Effector memory CD4-positive, alpha-beta T cell (primary cell): ENCODE measurements at regions not wholly inside any gene's neighbourhood (a gene's known extent, or its start where the extent isn't known, plus 50 kb on each side); places are given as distances from the start of the nearest gene placed in this dataset.

ENCODE experiments used
- DNase-seq, 3 donors: peaks; one replicate each; pipeline ENCODE4 v3.0.0-alpha.2; 2020
- H3K27ac ChIP-seq: 2 replicates; pipeline ENCODE4 v1.7.0; 2013; ENCODE audit warnings: mild to moderate bottlenecking, low read length, moderate library complexity; ENCODE audit not compliant: insufficient read depth, poor library complexity, severe bottlenecking
- H3K27me3 ChIP-seq: replicated peaks from 2 replicates; pipeline ENCODE4 v1.7.0; 2013; ENCODE audit warnings: mild to moderate bottlenecking, low read length; ENCODE audit not compliant: insufficient read depth, control insufficient read depth, poor library complexity, severe bottlenecking
- H3K36me3 ChIP-seq: 2 replicates; pipeline ENCODE4 v1.7.0; 2013; ENCODE audit warnings: mild to moderate bottlenecking, low read length, moderate library complexity; ENCODE audit not compliant: control insufficient read depth, insufficient read depth
- H3K4me1 ChIP-seq: 2 replicates; pipeline ENCODE4 v1.7.0; 2013; ENCODE audit warnings: low read length, mild to moderate bottlenecking; ENCODE audit not compliant: control insufficient read depth, insufficient read depth, poor library complexity, severe bottlenecking
- H3K4me3 ChIP-seq: 2 replicates; pipeline ENCODE4 v1.7.0; 2013; ENCODE audit warnings: low read length, low read depth, mild to moderate bottlenecking; ENCODE audit not compliant: insufficient read depth, poor library complexity, severe bottlenecking
- H3K9me3 ChIP-seq: 2 replicates; pipeline ENCODE4 v1.7.0; 2013; ENCODE audit warnings: mild to moderate bottlenecking, low read length, moderate library complexity; ENCODE audit not compliant: control insufficient read depth

GRCh38 chr5:155485386-155485785 is 471.8 kb downstream of the KIF4B start:
- no peaks in the 10 kb centered on the region for H3K27me3 ChIP-seq
- H3K27ac ChIP-seq = no peak overlapping the region
- DNase-seq = no peak
- no peaks in the 10 kb centered on the region for H3K36me3 ChIP-seq
- no peaks in the 10 kb centered on the region for H3K9me3 ChIP-seq
- no peak overlapping the region for H3K4me3 ChIP-seq
- no peaks in the 10 kb centered on the region for H3K4me1 ChIP-seq

- DNase-seq = no peak
- no peak overlapping the region for H3K27ac ChIP-seq
- no peaks in the 10 kb centered on the region for H3K36me3 ChIP-seq
- H3K9me3 ChIP-seq = no peaks in the 10 kb centered on the region
- H3K27me3 ChIP-seq = no peaks in the 10 kb centered on the region
- no peak overlapping the region for H3K4me3 ChIP-seq
- H3K4me1 ChIP-seq = no peaks in the 10 kb centered on the region
Measured at GRCh38 chr5:155489949-155490348, 476.4 kb downstream of the KIF4B start.

GRCh38 chr5:155492191-155492590 is 478.6 kb downstream of the KIF4B start:
- Histone ChIP-seq H3K4me1 (no peaks in the 10 kb centered on the region), H3K27me3 (no peaks in the 10 kb centered on the region), H3K27ac (no peak overlapping the region), H3K4me3 (no peak overlapping the region), H3K9me3 (no peaks in the 10 kb centered on the region), H3K36me3 (no peaks in the 10 kb centered on the region)
- no peak for DNase-seq

GRCh38 chr5:155504606-155505005 is 491.1 kb downstream of the KIF4B start:
- H3K4me3 ChIP-seq = no peak overlapping the region
- H3K4me1 ChIP-seq = no peaks in the 10 kb centered on the region
- H3K36me3 ChIP-seq = no peaks in the 10 kb centered on the region
- H3K27me3 ChIP-seq = no peaks in the 10 kb centered on the region
- no peak for DNase-seq
- no peak overlapping the region for H3K27ac ChIP-seq
- no peaks in the 10 kb centered on the region for H3K9me3 ChIP-seq

GRCh38 chr5:155507363-155507762 is 493.8 kb downstream of the KIF4B start:
- H3K27me3 ChIP-seq = no peaks in the 10 kb centered on the region
- H3K4me1 ChIP-seq = no peaks in the 10 kb centered on the region
- no peak for DNase-seq
- H3K9me3 ChIP-seq = no peaks in the 10 kb centered on the region
- no peak overlapping the region for H3K27ac ChIP-seq
- no peaks in the 10 kb centered on the region for H3K36me3 ChIP-seq
- H3K4me3 ChIP-seq = no peak overlapping the region

- DNase-seq = no peak
- Histone ChIP-seq H3K4me1 (no peaks in the 10 kb centered on the region), H3K27me3 (no peaks in the 10 kb centered on the region), H3K4me3 (no peak overlapping the region), H3K27ac (no peak overlapping the region), H3K9me3 (no peaks in the 10 kb centered on the region), H3K36me3 (no peaks in the 10 kb centered on the region)
Measured at GRCh38 chr5:155508673-155509072, 495.1 kb downstream of the KIF4B start.

GRCh38 chr5:155512329-155512728 is 498.8 kb downstream of the KIF4B start:
- no peak for DNase-seq
- Histone ChIP-seq H3K4me1 (no peaks in the 10 kb centered on the region), H3K27ac (no peak overlapping the region), H3K4me3 (no peak overlapping the region), H3K36me3 (no peaks in the 10 kb centered on the region), H3K27me3 (no peaks in the 10 kb centered on the region), H3K9me3 (no peaks in the 10 kb centered on the region)

- no peak overlapping the region for H3K4me3 ChIP-seq
- H3K36me3 ChIP-seq = no peaks in the 10 kb centered on the region
- no peaks in the 10 kb centered on the region for H3K9me3 ChIP-seq
- no peaks in the 10 kb centered on the region for H3K4me1 ChIP-seq
- no peak for DNase-seq
- H3K27me3 ChIP-seq = no peaks in the 10 kb centered on the region
- H3K27ac ChIP-seq = no peak overlapping the region
Measured at GRCh38 chr5:155514105-155514563, 500.6 kb downstream of the KIF4B start.

- Histone ChIP-seq H3K4me1 (no peaks in the 10 kb centered on the region), H3K9me3 (no peaks in the 10 kb centered on the region), H3K36me3 (no peaks in the 10 kb centered on the region), H3K27ac (no peak overlapping the region), H3K27me3 (no peaks in the 10 kb centered on the region), H3K4me3 (no peak overlapping the region)
- no peak for DNase-seq
Measured at GRCh38 chr5:155522540-155522939, 509.0 kb downstream of the KIF4B start.

- Histone ChIP-seq H3K27me3 (no peaks in the 10 kb centered on the region), H3K27ac (no peak overlapping the region), H3K4me3 (no peak overlapping the region), H3K9me3 (no peaks in the 10 kb centered on the region), H3K36me3 (no peaks in the 10 kb centered on the region), H3K4me1 (no peaks in the 10 kb centered on the region)
- no peak for DNase-seq
Measured at GRCh38 chr5:155529362-155529761, 515.8 kb downstream of the KIF4B start.

- no peak overlapping the region for H3K4me3 ChIP-seq
- no peak for DNase-seq
- no peaks in the 10 kb centered on the region for H3K4me1 ChIP-seq
- no peaks in the 10 kb centered on the region for H3K27me3 ChIP-seq
- H3K9me3 ChIP-seq = no peaks in the 10 kb centered on the region
- H3K36me3 ChIP-seq = no peaks in the 10 kb centered on the region
- no peak overlapping the region for H3K27ac ChIP-seq
Measured at GRCh38 chr5:155530046-155530445, 516.5 kb downstream of the KIF4B start.
